NT2/D1 (cell line): ENCODE measurements at regions not wholly inside any gene's neighbourhood (a gene's known extent, or its start where the extent isn't known, plus 50 kb on each side); places are given as distances from the start of the nearest gene placed in this dataset.

Experiments
- SUZ12 ChIP-seq: IDR thresholded peaks from 2 replicates; pipeline ENCODE4 v1.6.1; 2011; ENCODE audit not compliant: insufficient read length, insufficient read depth; ENCODE audit errors: extremely low read depth
- YY1 ChIP-seq: IDR thresholded peaks from 2 replicates; pipeline ENCODE4 v1.6.1; 2011; ENCODE audit not compliant: insufficient read length, insufficient read depth
- ZNF274 ChIP-seq: IDR thresholded peaks from 2 replicates; pipeline ENCODE4 v1.6.1; 2011; ENCODE audit warnings: mild to moderate bottlenecking, low read depth, low read length

DNA sequence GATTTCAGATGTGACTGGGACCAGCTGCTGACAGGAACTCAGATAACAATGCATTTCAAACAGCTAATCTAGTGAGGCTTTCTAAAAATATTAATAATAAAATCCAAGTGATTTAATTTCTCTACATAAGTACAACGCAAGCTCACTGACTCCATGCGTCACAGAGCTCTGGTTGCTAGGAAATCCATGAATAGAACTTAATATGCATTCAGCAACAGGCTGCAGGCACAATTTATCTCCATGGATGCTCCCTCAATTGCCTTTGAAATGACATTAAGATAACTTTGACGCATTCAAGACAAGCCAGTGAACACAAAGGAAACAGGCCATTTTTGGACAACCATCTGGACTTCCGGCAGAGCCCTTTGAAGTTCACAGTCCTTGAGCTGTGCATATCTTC is 118.7 kb upstream of the COL1A2 start:
- TF ChIP-seq YY1: no peak
- no peak for TF ChIP-seq ZNF274
- TF ChIP-seq SUZ12: no peak
